ENCODE measurements at regions not wholly inside any gene's neighbourhood (a gene's known extent, or its start where the extent isn't known, plus 50 kb on each side); places are given as distances from the start of the nearest gene placed in this dataset.

- FAIRE-seq = no peak
Observed at GRCh38 chr11:27213232-27213660, 149.8 kb downstream of the CCDC34 start.

GRCh38 chr11:27212248-27212780 is 150.7 kb downstream of the CCDC34 start:
- FAIRE-seq = no peak

GRCh38 chr11:27211370-27212127 is 151.5 kb downstream of the CCDC34 start:
- no peak for FAIRE-seq

- FAIRE-seq = no peak
Observed at GRCh38 chr11:27210531-27210930, 152.5 kb downstream of the CCDC34 start.

GRCh38 chr11:27209562-27210005 is 153.4 kb downstream of the CCDC34 start:
- FAIRE-seq = no peak

- no peak for FAIRE-seq
Observed at GRCh38 chr11:27208846-27209245, 154.2 kb downstream of the CCDC34 start.

- no peak for FAIRE-seq
Observed at GRCh38 chr11:27207025-27207650, 155.9 kb downstream of the CCDC34 start.

- no peak for FAIRE-seq
Observed at GRCh38 chr11:27205779-27206570, 157.0 kb downstream of the CCDC34 start.

- no peak for FAIRE-seq
Observed at GRCh38 chr11:27205250-27205649, 157.8 kb downstream of the CCDC34 start.

GRCh38 chr11:27204529-27204928 is 158.5 kb downstream of the CCDC34 start:
- no peak for FAIRE-seq

GRCh38 chr11:27203077-27203647 is 159.9 kb downstream of the CCDC34 start:
- FAIRE-seq = no peak

- no peak for FAIRE-seq
Observed at GRCh38 chr11:27201454-27202302, 161.1 kb downstream of the BBOX1 start.

- FAIRE-seq = no peak
Observed at GRCh38 chr11:27200779-27201453, 160.3 kb downstream of the BBOX1 start.

GRCh38 chr11:27196203-27196897 is 155.7 kb downstream of the BBOX1 start:
- no peak for FAIRE-seq

- no peak for FAIRE-seq
Observed at GRCh38 chr11:27195837-27196202, 155.2 kb downstream of the BBOX1 start.

GRCh38 chr11:27194976-27195375 is 154.4 kb downstream of the BBOX1 start:
- FAIRE-seq = no peak

- FAIRE-seq = no peak
Observed at GRCh38 chr11:27193434-27194225, 153.0 kb downstream of the BBOX1 start.

GRCh38 chr11:27192184-27192583 is 151.6 kb downstream of the BBOX1 start:
- no peak for FAIRE-seq

GRCh38 chr11:27191639-27192038 is 151.0 kb downstream of the BBOX1 start:
- no peak for FAIRE-seq

- FAIRE-seq = no peak
Observed at GRCh38 chr11:27188696-27189095, 148.1 kb downstream of the BBOX1 start.
